T-helper 1 cell (primary cell): ENCODE measurements at regions not wholly inside any gene's neighbourhood (a gene's known extent, or its start where the extent isn't known, plus 50 kb on each side); places are given as distances from the start of the nearest gene placed in this dataset.

Source experiments
- DNase-seq, 5 donors: peaks; one replicate each; pipeline ENCODE4 v3.0.0-alpha.2; 2012 to 2020

GRCh38 chr6:168227840-168228239 is 91.7 kb downstream of the DACT2 start:
- DNase-seq, result no peak

DNA sequence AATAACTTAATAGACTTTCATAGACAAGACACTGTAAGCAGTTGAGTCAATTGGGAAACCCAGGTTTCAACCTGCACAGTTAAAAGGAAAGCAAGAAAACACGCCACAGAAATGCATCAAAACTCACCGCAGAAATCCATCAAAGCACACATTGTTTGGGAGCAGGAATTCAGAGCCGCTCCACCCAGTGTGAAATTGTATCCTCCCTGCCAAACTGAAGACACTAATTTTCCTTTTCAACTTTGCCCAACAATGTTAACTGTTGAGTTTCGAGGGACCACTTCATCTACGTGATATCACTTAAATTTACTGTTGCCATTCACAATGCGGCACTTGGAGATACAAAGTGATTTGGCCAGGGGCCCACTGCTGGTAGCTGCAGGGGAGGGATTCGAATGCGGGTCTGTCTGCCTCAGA is 92.7 kb downstream of the DACT2 start:
- DNase-seq, result no peak

GRCh38 chr6:168226061-168226752 is 93.4 kb downstream of the DACT2 start:
- no peak for DNase-seq

DNA sequence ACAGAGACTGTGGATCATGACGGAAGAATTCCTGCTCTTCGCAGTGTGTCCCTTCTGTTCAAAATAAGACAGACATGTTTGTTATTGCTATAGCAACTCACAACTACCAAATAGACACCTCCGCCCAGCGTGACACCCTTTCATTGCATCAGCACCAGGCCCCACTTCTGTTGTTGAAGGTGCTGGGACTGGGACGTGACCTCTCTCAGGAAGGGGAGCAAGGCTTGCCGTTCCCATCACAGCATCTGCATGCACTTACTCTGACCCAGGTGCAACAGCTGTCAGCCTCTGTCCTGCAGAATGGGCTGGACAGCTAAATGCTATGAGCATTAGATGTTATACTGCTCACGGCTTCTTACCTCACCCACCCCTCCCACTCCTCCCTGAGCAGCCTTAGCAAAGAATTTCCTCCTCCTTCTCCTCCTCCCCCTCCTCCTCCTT is 94.1 kb downstream of the DACT2 start:
- DNase-seq, result no peak

DNA sequence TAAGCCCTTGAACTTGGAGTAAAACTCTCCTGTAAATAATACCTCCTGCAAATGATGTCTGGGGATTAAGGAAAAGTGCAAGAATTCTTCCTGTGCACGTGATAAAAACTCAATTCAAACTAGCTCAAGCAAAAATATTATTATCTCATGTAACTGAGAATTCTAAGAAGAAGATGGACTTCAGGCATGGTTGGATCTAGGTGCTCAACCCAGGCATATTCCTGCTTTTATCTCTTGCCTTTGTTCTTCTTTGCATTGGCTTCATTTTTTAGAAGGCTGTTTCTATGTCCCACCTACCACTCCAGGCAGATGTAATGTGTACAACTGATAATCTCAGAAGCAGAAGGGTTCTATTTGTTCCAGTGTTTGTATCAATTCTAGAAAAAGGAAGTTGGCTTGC is 95.8 kb downstream of the DACT2 start:
- DNase-seq, result no peak

DNA sequence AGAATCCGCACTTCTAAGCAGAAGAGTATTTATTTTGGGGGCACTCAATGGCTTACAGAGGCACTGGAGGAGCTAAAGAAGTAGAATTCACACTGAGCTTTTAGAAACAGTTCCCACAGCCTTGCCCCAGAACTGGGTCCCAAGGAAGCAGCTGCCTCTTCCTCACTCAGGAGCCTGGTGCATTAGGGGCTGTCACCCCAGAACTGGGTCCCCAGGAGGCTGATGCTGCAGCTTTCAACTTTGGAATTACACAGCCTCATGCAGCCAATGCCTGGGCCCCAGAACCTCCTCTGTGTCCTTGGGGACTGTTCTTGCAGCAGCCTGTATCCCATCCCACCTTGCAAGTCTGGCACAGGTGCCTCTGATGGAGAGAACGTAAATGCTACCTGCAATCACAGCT is 96.4 kb downstream of the DACT2 start:
- DNase-seq, result no peak

DNA sequence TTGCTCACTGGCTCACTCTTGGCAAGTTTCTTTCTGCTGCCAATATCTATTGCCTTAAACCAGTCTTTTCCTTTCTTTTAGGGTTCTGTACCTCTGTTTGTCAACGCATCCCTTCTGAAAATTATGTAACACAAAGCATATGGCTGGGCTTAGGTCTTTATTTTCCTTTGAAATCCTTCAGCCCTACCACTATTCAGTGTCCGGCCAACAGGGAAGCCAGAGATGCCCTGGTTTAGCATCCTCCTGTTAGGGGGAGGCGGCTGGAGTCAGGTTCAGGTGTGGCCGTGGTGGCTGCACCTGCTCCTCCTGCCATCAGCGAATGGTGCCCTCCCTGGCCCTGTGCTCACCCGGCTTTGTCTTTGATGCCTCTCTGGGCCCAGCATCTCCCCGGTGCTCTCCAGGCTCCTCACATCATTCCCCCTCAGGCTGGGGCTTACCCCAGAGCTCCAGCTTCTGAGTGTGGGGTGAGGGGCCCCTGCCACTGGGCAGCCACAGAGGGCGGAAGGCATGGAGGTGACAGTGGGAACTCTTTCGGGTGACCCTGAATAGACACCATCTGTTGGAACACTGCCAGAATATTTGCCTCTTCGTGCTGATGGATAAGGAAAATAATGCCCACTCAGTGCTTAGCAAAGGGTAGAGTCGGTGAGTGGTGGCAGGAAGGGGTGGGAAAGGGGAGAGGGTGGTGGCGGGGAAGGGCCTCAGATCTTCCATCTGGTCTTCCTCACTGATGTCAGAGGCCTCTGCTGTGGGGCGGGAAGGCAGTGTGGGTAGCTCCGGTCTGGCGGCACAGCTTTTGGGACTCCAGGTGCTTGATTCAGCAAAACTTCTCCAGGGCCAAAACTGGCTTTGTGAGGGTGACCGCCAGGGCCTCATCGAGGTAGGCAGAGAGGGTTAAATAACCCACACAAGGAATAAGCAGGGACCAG is 97.2 kb downstream of the DACT2 start:
- DNase-seq, result no peak

DNA sequence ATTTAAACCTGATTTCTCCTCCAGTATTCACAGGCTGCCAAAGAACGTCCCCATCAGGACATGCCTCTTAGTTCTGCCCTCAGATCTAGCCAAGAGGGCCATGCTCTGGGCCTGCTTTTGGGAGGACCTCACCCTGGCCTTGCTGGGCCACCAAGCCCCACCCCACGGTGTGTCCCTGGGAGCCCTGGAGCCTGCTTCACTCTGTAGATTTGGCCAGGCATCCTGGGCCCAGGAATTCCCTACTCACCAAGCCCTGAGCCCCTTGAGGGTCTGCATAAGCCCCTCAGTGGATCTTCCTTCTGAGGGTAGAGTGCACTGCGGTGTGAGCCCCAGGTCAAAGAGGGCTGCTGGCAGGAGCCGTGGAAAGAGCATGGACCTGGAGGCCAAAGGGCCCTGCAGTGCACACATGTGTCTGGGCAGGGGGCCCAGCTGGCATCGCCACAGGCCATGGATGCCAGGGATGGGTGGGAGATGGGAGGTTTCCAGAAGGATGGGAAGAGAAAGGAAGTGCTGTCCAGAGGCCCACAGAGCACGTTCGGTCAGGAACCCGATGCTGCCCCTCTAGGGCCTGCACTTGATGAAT is 98.0 kb downstream of the DACT2 start:
- DNase-seq, result no peak

DNA sequence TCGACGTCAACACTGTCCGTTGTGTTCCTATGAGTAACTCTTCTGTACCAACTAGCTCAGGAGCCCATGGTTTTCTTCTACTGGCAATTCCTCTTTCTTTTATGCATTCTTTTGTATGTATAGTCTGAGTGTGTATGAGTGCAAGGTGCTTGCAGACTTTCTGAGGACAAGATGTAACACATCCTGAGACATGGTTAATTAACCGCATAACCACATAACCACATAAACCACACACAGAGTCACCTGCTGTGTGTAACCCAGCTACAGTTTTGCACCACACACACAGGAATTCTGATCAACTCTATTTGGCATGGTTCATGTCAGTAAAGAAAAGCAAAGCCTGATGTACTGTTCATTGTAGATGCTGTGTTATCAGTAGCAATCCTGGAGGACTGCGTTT is 98.6 kb downstream of the DACT2 start:
- DNase-seq, result peak in 1 of 5 donors; percentile 8

DNA sequence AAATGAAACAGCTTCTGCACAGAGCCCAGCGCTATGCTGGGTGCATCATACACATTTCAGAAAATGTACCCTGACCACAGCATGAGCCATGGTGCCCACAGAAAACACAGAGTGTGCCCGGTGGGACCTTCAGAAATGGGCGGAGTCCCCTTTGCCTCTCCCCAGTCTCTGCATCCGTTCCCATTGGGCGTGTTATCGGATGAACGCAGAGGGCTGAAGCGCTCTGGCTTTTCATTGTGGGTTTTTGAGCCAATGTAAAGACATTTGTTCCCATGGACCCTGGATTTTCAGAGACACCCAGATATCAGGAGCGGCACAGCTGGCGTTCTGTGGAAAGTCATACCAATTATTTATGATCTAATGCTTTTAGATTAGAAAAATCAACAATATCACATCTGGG is 99.8 kb downstream of the DACT2 start:
- DNase-seq, result no peak

- DNase-seq, result no peak
Measured at GRCh38 chr6:168218785-168219566, 100.6 kb downstream of the DACT2 start.

- no peak for DNase-seq
Measured at GRCh38 chr6:168217880-168218537, 101.6 kb downstream of the DACT2 start.

DNA sequence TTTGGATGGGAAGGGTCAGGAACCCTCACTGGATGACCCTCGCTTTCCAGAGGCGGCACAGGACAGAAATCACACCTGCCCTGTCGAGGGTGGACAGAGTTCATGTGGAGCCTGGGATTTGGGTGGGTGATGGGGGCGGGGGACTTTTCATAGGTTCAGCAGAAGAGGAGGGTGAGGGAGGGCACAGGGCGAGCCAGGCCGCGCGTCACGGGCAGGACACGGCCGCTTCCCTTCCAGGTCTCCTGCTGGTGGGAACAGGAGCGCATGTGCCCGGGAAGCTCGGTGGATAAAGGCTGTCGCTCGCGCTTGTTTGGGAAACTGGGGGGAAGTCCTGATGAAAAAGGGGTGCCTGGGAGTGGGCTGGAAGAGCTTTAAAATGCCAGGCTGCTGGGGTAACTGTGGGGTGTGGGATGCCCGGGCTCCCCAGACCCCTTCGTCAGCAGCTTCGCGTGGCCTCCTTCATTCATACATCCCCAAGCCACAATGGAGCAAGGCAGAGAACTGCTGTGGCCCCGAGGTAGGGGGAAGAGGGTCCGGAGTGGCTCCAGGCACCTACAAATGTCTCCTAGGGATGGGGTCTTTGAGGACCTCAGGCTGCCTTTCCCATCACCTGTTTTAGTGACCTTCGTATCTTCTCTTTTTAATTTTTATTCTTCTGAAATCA is 102.2 kb downstream of the DACT2 start:
- DNase-seq, result no peak

DNA sequence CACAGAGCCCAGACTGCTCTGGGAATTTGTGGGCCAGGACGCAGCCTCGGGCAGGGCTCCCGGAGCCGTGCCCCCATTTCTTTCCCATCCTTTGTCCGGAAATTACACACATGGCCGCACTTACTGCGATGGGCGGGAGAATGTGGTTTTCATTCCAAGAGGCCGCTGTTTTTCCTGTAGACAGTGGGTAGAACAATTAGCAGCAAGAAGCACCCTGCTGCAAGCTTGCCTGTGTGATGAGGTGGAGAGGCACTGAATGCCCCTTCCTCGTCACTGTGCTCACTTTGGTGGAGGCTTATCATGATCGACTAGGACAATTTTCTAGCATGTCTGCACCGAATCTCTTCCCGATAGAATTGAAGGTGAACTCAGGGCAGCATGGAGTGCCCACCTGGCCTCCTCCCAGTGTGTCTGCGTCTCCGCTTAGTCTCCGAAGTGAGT is 102.8 kb downstream of the DACT2 start:
- no peak for DNase-seq

DNA sequence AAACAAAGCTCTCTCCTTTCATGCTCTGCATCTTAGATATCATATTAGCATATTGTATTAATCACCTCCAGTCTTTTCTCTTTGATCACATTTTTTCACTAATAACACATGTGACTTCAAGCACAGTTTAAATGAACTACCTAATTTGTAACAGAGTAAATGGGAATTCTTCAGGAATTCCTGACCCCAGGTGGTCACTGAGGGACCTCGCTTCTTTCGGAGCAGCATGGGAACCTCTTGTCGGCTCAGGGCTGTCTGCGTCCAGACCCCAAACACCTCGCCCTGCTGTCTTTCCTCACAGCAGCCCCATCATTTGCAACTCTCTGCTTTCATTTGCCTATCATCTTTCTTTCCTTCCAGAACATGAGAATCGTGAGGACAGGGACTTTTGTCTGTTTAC is 103.5 kb downstream of the DACT2 start:
- no peak for DNase-seq

DNA sequence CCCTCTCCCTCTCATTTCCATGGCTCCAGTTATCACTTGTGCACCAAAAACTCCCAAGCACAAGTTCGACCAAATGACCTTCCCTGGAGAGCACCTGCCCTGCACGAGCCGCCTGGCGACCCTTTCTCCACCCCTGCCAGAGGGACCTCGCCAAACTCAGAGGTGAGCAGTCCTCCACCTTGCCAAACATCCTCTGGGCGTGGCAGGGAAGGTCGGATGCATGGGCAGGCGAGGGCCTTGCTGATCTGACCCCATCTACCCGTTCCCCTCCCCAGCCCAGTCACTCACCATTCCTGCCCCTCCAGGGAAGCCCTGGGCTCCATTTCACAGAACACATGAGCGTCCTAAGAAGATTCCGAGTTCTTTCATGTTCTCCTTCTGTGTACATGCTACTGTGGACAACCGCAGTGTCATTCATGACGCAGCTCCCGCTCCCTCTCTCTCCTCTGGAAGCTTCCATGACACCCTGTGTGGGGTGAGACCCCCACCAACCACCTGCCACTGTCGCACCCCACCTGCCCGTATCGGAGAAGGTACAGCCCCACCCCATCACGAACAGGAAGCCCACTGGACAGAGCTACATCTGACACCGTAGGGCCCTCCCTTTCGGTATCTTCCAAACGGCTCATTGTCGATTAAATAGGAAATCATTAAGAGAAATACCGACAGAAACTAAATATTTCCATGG is 104.3 kb downstream of the DACT2 start:
- DNase-seq, result no peak

GRCh38 chr6:168214586-168215104 is 104.9 kb downstream of the DACT2 start:
- DNase-seq, result no peak

DNA sequence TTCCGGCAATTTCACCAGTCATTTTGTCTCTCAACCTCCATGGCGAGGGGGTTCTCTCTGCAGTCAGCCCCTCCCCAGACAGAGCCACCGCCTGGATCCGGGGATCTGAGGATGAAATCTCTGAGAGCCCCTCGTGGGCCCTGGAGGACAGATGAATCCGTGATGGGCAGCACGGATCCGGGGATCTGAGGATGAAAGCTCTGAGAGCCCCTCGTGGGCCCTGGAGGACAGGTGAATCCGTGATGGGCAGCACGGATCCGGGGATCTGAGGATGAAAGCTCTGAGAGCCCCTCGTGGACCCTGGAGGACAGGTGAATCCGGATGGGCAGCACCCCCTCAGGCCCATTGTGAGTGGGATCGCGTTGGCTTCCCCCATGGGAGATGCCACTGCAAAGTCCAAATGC is 106.5 kb downstream of the DACT2 start:
- DNase-seq, result no peak

- DNase-seq, result no peak
Measured at GRCh38 chr6:168212362-168212761, 107.2 kb downstream of the DACT2 start.

DNA sequence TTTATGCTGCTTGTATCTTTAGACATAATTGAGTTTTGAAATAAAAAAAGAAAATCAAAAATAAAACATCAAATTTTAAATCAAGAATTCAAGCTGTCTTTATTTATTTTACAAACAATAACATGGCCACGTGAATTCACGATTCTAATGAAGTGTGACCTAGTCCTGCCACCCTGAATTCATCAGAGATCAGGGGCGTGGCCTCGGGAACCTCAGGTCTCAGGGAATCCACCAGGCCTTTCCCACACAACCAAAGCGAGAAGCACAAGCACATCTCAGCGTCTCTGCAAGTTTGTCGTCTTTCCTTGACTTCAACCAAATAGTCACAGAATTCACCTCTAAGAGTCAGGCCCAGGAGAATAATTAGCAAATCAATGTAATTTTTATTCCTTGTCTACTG is 107.9 kb downstream of the DACT2 start:
- no peak for DNase-seq
